ENCODE measurements at regions not wholly inside any gene's neighbourhood (a gene's known extent, or its start where the extent isn't known, plus 50 kb on each side); places are given as distances from the start of the nearest gene placed in this dataset.
"Not testable (repeated sequence)": the region's sequence is repeated elsewhere in the genome, so short reads cannot be mapped to it uniquely, and the experiment has no call there.

- no peak for DNase-seq
Measured at GRCh38 chr9:33740075-33740474, 55.3 kb upstream of the PRSS3 start.

GRCh38 chr9:33740958-33741357 is 54.4 kb upstream of the PRSS3 start:
- not testable (repeated sequence) for DNase-seq

- no peak for DNase-seq
Measured at GRCh38 chr9:33742051-33742450, 53.3 kb upstream of the PRSS3 start.

- DNase-seq = no peak
Measured at GRCh38 chr9:33742519-33742918, 52.8 kb upstream of the PRSS3 start.
